HepG2 (cell line): ENCODE measurements at regions not wholly inside any gene's neighbourhood (a gene's known extent, or its start where the extent isn't known, plus 50 kb on each side); places are given as distances from the start of the nearest gene placed in this dataset.

Source experiments
- ATAC-seq: fragments of 200-7000 bp; cut with Tn5 transposase; 3 replicates; pipeline ENCODE4 v1.9.1; 2020; ENCODE audit warnings: mild to moderate bottlenecking, moderate library complexity
- BruUV-seq: library from RNA; stranded (reverse); fragments of 400-500 nt; replicated peaks from 2 replicates; lab custom pipeline; 2021; lab: Mats Ljungman, UMichigan
- CTCF ChIA-PET: fragments of 300-600 bp; formaldehyde crosslinking; extraction: SDS; loops from one replicate; lab custom pipeline; 2021; ENCODE audit warnings: low total read pairs, inconsistent platforms, low intra/inter-chr PET ratio; lab: Yijun Ruan, JAX
- POLR2A ChIA-PET: fragments of 350-600 bp; sonication (Branson Sonifier 250); formaldehyde crosslinking; loops from one replicate; lab custom pipeline; 2020; ENCODE audit warnings: antibody characterized with exemption, inconsistent platforms; lab: Yijun Ruan, JAX
- DNase-seq: peaks from one replicate; pipeline ENCODE4 v3.0.0-alpha.2; 2015; ENCODE audit warnings: low spot score
- FAIRE-seq: peaks from 3 replicates; lab custom pipeline; 2011; peaks lifted over from hg19 to GRCh38; lab: Jason Lieb, UNC
- H2AFZ ChIP-seq: one replicate; pipeline ENCODE4 v1.6.1; 2011; ENCODE audit warnings: low read length, inconsistent platforms
- H3K27ac ChIP-seq: fragments of 300-600 bp; 3 replicates; pipeline ENCODE4 v1.8.0; 2011; ENCODE audit warnings: mixed run types, mild to moderate bottlenecking, mixed read lengths, low read length, inconsistent platforms; ENCODE audit not compliant: insufficient read depth; ENCODE audit errors: extremely low read length
- H3K27me3 ChIP-seq, 2 experiments: fragments of 200-600 bp in 1 of 2; 2 replicates in 1 of 2; 3 replicates in 1 of 2; pipeline versions ENCODE4 v1.6.0 to v1.8.0; 2011; ENCODE audit warnings: low read length in 2 of 2, mild to moderate bottlenecking in 2 of 2, moderate library complexity in 2 of 2, inconsistent platforms in 1 of 2; ENCODE audit not compliant: insufficient read depth in 2 of 2, control insufficient read depth in 1 of 2
- H3K36me3 ChIP-seq, 2 experiments: fragments of 200-600 bp in 1 of 2; replicated peaks in 1 of 2; 2 replicates in 1 of 2; 3 replicates in 1 of 2; pipeline versions ENCODE4 v1.5.1 to v1.8.0; 2011; ENCODE audit warnings: low read length in 2 of 2, inconsistent platforms in 1 of 2; ENCODE audit not compliant: insufficient read depth in 2 of 2, control insufficient read depth in 1 of 2
- H3K4me1 ChIP-seq: 2 replicates; pipeline ENCODE4 v1.5.1; 2012; ENCODE audit warnings: low read length, inconsistent platforms; ENCODE audit not compliant: insufficient read depth
- H3K4me2 ChIP-seq: 2 replicates; pipeline ENCODE4 v1.6.0; 2011; ENCODE audit warnings: low read depth, low read length, inconsistent platforms
- H3K4me3 ChIP-seq, 3 experiments: fragments of 200-600 bp in 1 of 3; sonication (generic), shearing (Covaris generic) in 1 of 3; replicated peaks in 1 of 3; 2 replicates each; pipeline ENCODE4 v1.5.1; 2011 to 2016; ENCODE audit warnings: low read length in 3 of 3, inconsistent platforms in 2 of 3, low read depth in 2 of 3, mild to moderate bottlenecking in 2 of 3, control low read depth in 1 of 3, mixed read lengths in 1 of 3; ENCODE audit not compliant: insufficient read depth in 1 of 3
- H3K79me2 ChIP-seq: one replicate; pipeline ENCODE4 v1.6.1; 2011; ENCODE audit warnings: low read length, inconsistent platforms; ENCODE audit not compliant: insufficient read depth
- H3K9ac ChIP-seq: 2 replicates; pipeline ENCODE4 v1.6.0; 2011; ENCODE audit warnings: mild to moderate bottlenecking, low read depth, low read length, inconsistent platforms; ENCODE audit not compliant: insufficient read depth
- H3K9me3 ChIP-seq: 2 replicates; pipeline ENCODE4 v1.5.1; 2012; ENCODE audit warnings: mild to moderate bottlenecking, low read length
- H4K20me1 ChIP-seq: 2 replicates; pipeline ENCODE4 v1.6.0; 2011; ENCODE audit warnings: inconsistent platforms, mild to moderate bottlenecking, low read length, moderate library complexity; ENCODE audit not compliant: insufficient read depth
- CBX2 ChIP-seq, 2 experiments: fragments of 200-600 bp in 1 of 2; sonication (generic); formaldehyde crosslinking in 1 of 2; IDR thresholded peaks; 2 replicates each; pipeline versions ENCODE4 v1.7.0 to v1.8.1; 2018 to 2022; ENCODE audit warnings: low read depth in 2 of 2, low read length in 1 of 2, mild to moderate bottlenecking in 1 of 2, missing genetic modification reagents in 1 of 2
- CC2D1A ChIP-seq: sonication (generic); formaldehyde crosslinking; IDR thresholded peaks from 2 replicates; pipeline ENCODE4 v1.8.1; 2023; ENCODE audit warnings: mild to moderate bottlenecking, missing genetic modification reagents
- CREBL2 ChIP-seq: sonication (generic); formaldehyde crosslinking; IDR thresholded peaks from 2 replicates; pipeline ENCODE4 v1.8.1; 2023; ENCODE audit warnings: missing genetic modification reagents, mild to moderate bottlenecking, borderline replicate concordance
- MED13 ChIP-seq: sonication (generic); formaldehyde crosslinking; IDR thresholded peaks from 2 replicates; pipeline ENCODE4 v1.5.0; 2020; ENCODE audit warnings: missing genetic modification reagents
- ONECUT2 ChIP-seq: sonication (generic); formaldehyde crosslinking; IDR thresholded peaks from 2 replicates; pipeline ENCODE4 v1.4.0; 2020; ENCODE audit warnings: missing genetic modification reagents
- PRDM4 ChIP-seq: sonication (generic); formaldehyde crosslinking; IDR thresholded peaks from 2 replicates; pipeline ENCODE4 v1.9.0; 2021; ENCODE audit warnings: missing genetic modification reagents, borderline replicate concordance
- SRSF4 ChIP-seq: fragments of 200-400 bp; formaldehyde crosslinking; IDR thresholded peaks from one replicate; pipeline ENCODE4 v1.6.1; 2018; ENCODE audit warnings: mild to moderate bottlenecking, low read depth, low read length, moderate library complexity; ENCODE audit not compliant: poor library complexity, severe bottlenecking
- THAP9 ChIP-seq: sonication (generic); formaldehyde crosslinking; IDR thresholded peaks from 2 replicates; pipeline ENCODE4; 2020; ENCODE audit warnings: missing genetic modification reagents, mild to moderate bottlenecking, borderline replicate concordance
- TP53 ChIP-seq: sonication (generic); formaldehyde crosslinking; conservative IDR thresholded peaks from 2 replicates; pipeline ENCODE4 v1.4.0; 2020; ENCODE audit warnings: missing genetic modification reagents
- ZEB1 ChIP-seq: IDR thresholded peaks from 2 replicates; pipeline ENCODE4 v1.6.1; 2012; ENCODE audit warnings: mild to moderate bottlenecking, low read depth, inconsistent platforms; ENCODE audit not compliant: insufficient replicate concordance
- ZNF317 ChIP-seq: sonication (generic); formaldehyde crosslinking; IDR thresholded peaks from 2 replicates; pipeline ENCODE4 v1.5.0; 2020; ENCODE audit warnings: mild to moderate bottlenecking, missing genetic modification reagents
- ZNF619 ChIP-seq: sonication (generic); formaldehyde crosslinking; IDR thresholded peaks from 2 replicates; pipeline ENCODE4 v1.4.0; 2020; ENCODE audit warnings: mild to moderate bottlenecking, missing genetic modification reagents
- ZNF639 ChIP-seq: conservative IDR thresholded peaks from 2 replicates; pipeline ENCODE4 v1.6.1; 2018; ENCODE audit warnings: missing genetic modification reagents
- ZNF724P ChIP-seq: sonication (generic); formaldehyde crosslinking; IDR thresholded peaks from 2 replicates; pipeline ENCODE4 v1.8.0; 2022; ENCODE audit warnings: missing genetic modification reagents, borderline replicate concordance
- WGBS: methylation state at CpG from one replicate; pipeline ENCODE4 v1.1.6; 2017; ENCODE audit warnings: low lambda C conversion rate; 5-methylcytosine and 5-hydroxymethylcytosine counted together
- in situ Hi-C: cut with HindIII; loops from 2 replicates; pipeline ENCODE4 v1.10.0; 2017; ENCODE audit warnings: low pct_unique_long_range_greater_than_20kb; ENCODE audit not compliant: extremely low pct_ligation_motif_present
- intact Hi-C: fragments of 100-400 bp; cut with micrococcal nuclease; formaldehyde crosslinking; loops from one replicate; pipeline ENCODE4 v1.10.0; 2022; ENCODE audit not compliant: unreplicated experiment

- TF ChIP-seq THAP9 (CRISPR knock-in tag) (no peak), ONECUT2 (CRISPR knock-in tag) (no peak), ZNF724P (CRISPR knock-in tag) (no peak), TP53 (no peak), CREBL2 (CRISPR knock-in tag) (no peak), ZNF619 (CRISPR knock-in tag) (no peak), PRDM4 (CRISPR knock-in tag) (no peak)
These were observed 1402.3 kb upstream of the LRRTM1 start (continued) for GRCh38 chr2:81706856-81707255.

GRCh38 chr2:81703831-81704230, 1399.3 kb upstream of the LRRTM1 start:
- BruUV-seq, result no TSS peak
- Histone ChIP-seq H3K9me3 (peaks cover 71% of the 10 kb centered on the region), H3K36me3 (no peaks in the 10 kb centered on the region), H3K4me2 (no peak overlapping the region), H3K4me3 (no peak overlapping the region), H3K79me2 (no peaks in the 10 kb centered on the region), H3K9ac (no peak overlapping the region), H3K27ac (no peak overlapping the region), H3K27me3 (no peaks in the 10 kb centered on the region), H2AFZ (no peak overlapping the region), H3K4me1 (no peaks in the 10 kb centered on the region), H4K20me1 (no peaks in the 10 kb centered on the region)
- FAIRE-seq (no peak), DNase-seq (no peak), ATAC-seq (no peak)
- WGBS, result 0% methylated on average over 2 of the region's 2 CpGs
- intact Hi-C loops (no loop called here), in situ Hi-C loops (no loop called here)
- POLR2A ChIA-PET, result no interaction called here
- CTCF ChIA-PET, result no interaction called here
- no peak for TF ChIP-seq CREBL2 (CRISPR knock-in tag)
- TF ChIP-seq CBX2 (IDR thresholded peaks at IDR 0.05; ENCODE audit: low read depth, low read length), result no peak
- TF ChIP-seq CBX2 (CRISPR knock-in tag; IDR thresholded peaks at IDR 0.05; ENCODE audit: low read depth), result no peak
- TF ChIP-seq ZEB1, result no peak
- no peak for TF ChIP-seq CC2D1A (CRISPR knock-in tag)
- TF ChIP-seq ZNF639 (CRISPR knock-in tag), result no peak
- no peak for TF ChIP-seq MED13 (CRISPR knock-in tag)
- TF ChIP-seq SRSF4, result no peak
- TF ChIP-seq ZNF317 (CRISPR knock-in tag), result no peak
